HL-60 (cell line): ENCODE measurements at regions not wholly inside any gene's neighbourhood (a gene's known extent, or its start where the extent isn't known, plus 50 kb on each side); places are given as distances from the start of the nearest gene placed in this dataset.

Source experiments
- GABPA ChIP-seq: IDR thresholded peaks from 2 replicates; pipeline ENCODE4 v1.6.1; 2012; ENCODE audit warnings: low read depth
- POLR2AphosphoS5 ChIP-seq: IDR thresholded peaks from 2 replicates; pipeline ENCODE4 v1.6.1; 2012; ENCODE audit warnings: low read depth
- SPI1 ChIP-seq: IDR thresholded peaks from 2 replicates; pipeline ENCODE4 v1.6.1; 2012; ENCODE audit warnings: low read depth, mild to moderate bottlenecking, borderline replicate concordance
- TF ChIP-seq, protein P1 (sequence below): IDR thresholded peaks from one replicate; pipeline ENCODE4 v1.5.1; 2011; ENCODE audit warnings: low read length, control low read depth, inconsistent platforms; ENCODE audit not compliant: insufficient read depth
- TF ChIP-seq, protein P2 (sequence below): IDR thresholded peaks from 2 replicates; pipeline ENCODE4 v1.6.1; 2012; ENCODE audit warnings: low read depth; ENCODE audit not compliant: insufficient replicate concordance

DNA sequence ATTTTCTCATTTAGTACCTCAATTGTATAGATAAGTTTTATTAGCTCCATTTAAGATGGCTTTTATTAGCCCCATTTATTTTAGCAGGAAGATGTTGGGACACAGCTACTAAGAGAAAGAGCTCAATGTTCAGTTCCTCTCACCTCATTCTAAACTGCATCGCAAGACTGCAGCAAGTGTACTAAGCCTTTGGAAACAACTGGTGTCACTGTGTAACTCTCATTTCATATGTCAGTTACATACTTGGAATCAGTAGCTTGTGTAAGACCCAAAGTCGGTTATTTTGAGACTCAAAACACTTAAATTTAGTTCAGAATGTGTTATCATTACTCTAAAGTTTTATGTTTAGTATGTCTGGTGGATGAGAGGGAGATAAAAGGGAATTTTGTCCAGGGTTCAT lies 482.9 kb downstream of the BMP2 start:
- TF ChIP-seq, protein P1, sequence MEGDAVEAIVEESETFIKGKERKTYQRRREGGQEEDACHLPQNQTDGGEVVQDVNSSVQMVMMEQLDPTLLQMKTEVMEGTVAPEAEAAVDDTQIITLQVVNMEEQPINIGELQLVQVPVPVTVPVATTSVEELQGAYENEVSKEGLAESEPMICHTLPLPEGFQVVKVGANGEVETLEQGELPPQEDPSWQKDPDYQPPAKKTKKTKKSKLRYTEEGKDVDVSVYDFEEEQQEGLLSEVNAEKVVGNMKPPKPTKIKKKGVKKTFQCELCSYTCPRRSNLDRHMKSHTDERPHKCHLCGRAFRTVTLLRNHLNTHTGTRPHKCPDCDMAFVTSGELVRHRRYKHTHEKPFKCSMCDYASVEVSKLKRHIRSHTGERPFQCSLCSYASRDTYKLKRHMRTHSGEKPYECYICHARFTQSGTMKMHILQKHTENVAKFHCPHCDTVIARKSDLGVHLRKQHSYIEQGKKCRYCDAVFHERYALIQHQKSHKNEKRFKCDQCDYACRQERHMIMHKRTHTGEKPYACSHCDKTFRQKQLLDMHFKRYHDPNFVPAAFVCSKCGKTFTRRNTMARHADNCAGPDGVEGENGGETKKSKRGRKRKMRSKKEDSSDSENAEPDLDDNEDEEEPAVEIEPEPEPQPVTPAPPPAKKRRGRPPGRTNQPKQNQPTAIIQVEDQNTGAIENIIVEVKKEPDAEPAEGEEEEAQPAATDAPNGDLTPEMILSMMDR, result no peak
- TF ChIP-seq POLR2AphosphoS5, result no peak
- TF ChIP-seq, protein P2, sequence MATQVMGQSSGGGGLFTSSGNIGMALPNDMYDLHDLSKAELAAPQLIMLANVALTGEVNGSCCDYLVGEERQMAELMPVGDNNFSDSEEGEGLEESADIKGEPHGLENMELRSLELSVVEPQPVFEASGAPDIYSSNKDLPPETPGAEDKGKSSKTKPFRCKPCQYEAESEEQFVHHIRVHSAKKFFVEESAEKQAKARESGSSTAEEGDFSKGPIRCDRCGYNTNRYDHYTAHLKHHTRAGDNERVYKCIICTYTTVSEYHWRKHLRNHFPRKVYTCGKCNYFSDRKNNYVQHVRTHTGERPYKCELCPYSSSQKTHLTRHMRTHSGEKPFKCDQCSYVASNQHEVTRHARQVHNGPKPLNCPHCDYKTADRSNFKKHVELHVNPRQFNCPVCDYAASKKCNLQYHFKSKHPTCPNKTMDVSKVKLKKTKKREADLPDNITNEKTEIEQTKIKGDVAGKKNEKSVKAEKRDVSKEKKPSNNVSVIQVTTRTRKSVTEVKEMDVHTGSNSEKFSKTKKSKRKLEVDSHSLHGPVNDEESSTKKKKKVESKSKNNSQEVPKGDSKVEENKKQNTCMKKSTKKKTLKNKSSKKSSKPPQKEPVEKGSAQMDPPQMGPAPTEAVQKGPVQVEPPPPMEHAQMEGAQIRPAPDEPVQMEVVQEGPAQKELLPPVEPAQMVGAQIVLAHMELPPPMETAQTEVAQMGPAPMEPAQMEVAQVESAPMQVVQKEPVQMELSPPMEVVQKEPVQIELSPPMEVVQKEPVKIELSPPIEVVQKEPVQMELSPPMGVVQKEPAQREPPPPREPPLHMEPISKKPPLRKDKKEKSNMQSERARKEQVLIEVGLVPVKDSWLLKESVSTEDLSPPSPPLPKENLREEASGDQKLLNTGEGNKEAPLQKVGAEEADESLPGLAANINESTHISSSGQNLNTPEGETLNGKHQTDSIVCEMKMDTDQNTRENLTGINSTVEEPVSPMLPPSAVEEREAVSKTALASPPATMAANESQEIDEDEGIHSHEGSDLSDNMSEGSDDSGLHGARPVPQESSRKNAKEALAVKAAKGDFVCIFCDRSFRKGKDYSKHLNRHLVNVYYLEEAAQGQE, result no peak
- no peak for TF ChIP-seq GABPA
- no peak for TF ChIP-seq SPI1
